ENCODE measurements at regions not wholly inside any gene's neighbourhood (a gene's known extent, or its start where the extent isn't known, plus 50 kb on each side); places are given as distances from the start of the nearest gene placed in this dataset.
"Not testable (repeated sequence)": the region's sequence is repeated elsewhere in the genome, so short reads cannot be mapped to it uniquely, and the experiment has no call there.

GRCh38 chr9:29511680-29512079 is 1938.4 kb upstream of the C9orf72 start:
- no peak for DNase-seq

DNA sequence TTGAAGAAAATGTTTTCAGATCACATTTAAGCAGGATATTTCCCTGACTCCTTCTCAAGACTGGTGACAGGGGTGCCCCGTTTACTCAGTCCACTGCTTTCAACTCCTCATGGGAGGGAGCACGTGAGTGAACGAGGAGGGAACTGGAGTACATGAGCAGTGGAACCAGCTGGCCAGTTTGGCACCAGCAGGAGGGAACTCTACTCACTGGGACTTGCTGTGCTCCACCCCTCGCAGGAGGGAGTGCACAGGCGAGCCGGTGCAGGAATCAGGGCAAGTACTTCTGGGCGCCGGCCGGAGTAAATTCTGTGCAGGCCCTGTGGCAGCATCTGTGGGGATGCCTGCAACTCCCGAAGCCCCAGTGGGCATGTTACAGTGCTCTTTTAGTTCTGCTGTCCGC is 1941.1 kb upstream of the C9orf72 start:
- no peak for DNase-seq

- DNase-seq = no peak
Observed at GRCh38 chr9:29514862-29515261, 1941.6 kb upstream of the C9orf72 start.

DNA sequence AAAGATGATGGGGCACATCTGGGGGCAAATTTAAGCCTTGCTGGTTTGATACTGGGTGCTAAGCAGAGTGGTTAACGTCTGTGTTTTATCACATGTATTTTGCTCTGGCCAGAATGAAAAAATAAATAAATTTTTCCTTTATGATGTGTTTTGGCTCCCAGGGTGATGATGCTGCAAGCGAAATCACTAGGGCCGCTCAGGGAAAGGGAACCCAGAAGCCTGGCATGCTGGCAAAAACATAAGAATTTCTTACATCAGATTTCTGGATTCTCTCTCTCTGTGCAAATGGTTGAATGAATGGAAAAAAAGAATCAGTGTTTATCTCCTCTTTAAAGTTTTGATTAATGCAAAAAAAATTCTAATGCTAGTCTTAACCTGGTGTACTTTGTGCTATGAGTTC is 1975.2 kb upstream of the C9orf72 start:
- no peak for DNase-seq

DNA sequence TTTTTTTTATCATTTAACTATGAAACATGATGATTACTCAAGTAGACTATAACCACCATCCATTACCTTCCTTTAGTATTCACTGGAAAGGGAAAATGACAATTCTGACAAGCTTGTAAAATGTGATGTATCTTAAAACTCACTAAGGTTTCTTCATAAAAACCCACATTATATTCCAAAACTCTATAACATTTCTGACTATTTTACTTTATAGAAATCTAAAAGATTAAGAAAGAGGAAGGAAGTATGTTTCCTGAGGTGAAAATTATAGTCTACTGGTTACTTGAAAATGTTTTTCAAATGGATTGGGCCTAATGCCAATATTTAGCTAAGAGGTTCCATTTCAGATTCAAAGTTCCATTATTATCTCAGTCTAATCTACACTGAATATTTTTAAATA is 1982.2 kb upstream of the C9orf72 start:
- DNase-seq = no peak

- DNase-seq = no peak
Observed at GRCh38 chr9:29556317-29556716, 1983.0 kb upstream of the C9orf72 start.

- DNase-seq = no peak
Observed at GRCh38 chr9:29556746-29557145, 1983.5 kb upstream of the C9orf72 start.

- no peak for DNase-seq
Observed at GRCh38 chr9:29564564-29564963, 1991.3 kb upstream of the C9orf72 start.

DNA sequence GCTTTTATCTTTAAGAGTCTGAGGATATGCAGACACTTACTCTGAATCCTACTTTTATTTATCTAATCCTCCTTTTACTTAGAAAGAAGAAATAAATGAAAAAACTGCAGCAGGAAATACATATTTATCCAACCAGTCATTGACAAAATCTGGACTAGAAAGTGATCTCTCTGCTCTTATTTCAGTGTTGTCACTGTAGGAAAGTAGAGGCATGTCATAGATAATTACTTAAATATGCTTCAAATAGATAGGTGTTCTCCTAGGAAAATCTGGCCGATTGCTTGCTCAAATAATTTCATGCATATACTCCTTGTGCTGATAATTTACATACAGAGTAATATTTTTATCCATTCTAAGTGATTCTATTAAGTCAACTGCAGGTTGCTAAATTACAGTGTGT is 2001.9 kb upstream of the C9orf72 start:
- no peak for DNase-seq

DNA sequence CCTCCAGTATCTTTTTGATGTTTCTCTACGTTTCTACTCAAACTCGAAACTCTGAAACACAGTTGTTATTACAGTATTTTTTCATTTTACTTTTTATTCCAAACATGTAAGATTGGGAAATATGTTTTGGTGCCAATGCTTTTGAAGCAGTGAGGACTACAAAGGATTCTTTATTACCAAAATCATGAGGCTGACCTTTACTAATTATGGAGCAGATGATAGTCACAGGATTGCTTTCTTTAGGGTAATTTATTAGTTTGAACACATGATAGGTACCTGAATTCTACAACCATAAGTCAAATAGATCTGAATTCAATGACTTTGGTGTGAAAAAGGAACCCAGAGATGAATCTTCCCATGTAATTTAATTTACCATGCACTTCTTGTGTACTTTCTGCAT is 2015.1 kb upstream of the C9orf72 start:
- no peak for DNase-seq

DNA sequence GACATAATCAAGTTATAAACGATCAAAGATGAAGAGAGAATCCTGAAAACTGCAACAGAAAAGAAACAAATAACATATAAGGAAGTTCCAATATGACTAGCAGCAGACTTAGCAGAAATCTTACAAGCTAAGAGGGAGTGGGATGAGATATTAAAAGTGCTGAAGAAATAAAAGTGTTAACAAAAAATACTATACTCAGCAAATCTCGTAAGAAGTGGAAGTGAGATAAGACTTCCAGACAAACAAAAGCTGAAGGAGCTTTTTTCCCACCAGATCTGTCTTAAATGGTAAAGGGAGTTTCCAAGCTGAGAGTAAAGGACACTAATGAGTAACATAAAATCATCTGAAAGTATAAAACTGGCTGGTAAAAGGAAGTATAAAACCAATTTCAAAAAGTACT is 2036.0 kb upstream of the C9orf72 start:
- DNase-seq = no peak

DNA sequence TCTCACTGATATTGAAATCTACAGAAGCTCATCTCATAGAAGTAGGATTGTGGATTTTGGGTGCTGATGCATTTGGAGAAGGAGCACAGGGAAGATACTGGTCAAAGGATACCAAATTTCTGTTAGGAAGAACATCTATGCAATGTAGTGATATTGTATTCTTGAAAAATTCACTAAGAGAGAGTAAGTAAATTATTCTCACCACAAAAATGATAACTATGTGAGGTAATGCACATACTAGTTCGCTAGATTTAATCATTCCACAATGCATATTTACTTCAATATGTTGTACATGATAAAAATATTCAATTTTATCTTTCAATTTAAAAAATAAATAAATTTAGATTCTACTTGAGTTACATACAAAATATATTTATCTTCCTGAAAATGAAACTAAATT is 2040.5 kb upstream of the C9orf72 start:
- no peak for DNase-seq

DNA sequence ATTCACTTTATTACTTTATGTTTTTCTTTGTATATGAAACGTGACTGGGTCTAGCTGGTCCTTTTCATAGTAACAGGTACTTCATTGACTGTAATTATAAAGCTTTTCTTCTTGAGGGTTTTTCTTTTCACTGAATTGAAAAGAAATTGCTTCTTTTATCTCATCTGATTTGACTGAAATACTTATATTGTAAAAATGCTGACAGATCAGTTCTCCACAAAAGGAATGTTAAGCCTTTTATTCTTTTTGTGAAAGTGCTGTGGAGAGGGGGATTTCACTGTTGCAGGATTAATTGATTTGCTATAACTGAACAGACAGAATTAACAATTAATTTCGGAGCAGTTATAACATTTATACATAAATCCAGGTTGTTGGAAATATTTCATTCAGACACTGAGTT is 2043.6 kb upstream of the C9orf72 start:
- no peak for DNase-seq

- DNase-seq = no peak
Observed at GRCh38 chr9:29625292-29625731, 2052.0 kb upstream of the C9orf72 start.

DNA sequence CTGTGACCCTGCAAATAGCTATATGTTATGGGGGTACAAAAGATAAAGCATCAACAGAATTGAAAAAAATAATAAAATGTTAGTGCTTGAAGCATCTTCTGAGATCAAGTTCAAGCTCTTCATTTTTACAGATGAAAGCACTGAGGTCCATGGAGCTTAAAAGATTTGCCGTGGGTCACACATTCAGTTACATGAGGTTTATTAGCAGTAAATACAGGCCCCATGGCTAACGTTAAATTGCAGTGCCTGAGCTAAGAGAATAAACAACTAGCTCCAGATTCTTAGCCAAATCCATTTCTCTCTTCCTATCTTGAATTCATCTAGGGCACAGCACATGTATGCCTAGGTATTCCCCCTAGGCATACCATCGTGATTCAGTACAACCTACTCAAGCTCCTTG is 2052.7 kb upstream of the C9orf72 start:
- DNase-seq = no peak

- DNase-seq = not testable (repeated sequence)
Observed at GRCh38 chr9:29628856-29629255, 2055.6 kb upstream of the C9orf72 start.

DNA sequence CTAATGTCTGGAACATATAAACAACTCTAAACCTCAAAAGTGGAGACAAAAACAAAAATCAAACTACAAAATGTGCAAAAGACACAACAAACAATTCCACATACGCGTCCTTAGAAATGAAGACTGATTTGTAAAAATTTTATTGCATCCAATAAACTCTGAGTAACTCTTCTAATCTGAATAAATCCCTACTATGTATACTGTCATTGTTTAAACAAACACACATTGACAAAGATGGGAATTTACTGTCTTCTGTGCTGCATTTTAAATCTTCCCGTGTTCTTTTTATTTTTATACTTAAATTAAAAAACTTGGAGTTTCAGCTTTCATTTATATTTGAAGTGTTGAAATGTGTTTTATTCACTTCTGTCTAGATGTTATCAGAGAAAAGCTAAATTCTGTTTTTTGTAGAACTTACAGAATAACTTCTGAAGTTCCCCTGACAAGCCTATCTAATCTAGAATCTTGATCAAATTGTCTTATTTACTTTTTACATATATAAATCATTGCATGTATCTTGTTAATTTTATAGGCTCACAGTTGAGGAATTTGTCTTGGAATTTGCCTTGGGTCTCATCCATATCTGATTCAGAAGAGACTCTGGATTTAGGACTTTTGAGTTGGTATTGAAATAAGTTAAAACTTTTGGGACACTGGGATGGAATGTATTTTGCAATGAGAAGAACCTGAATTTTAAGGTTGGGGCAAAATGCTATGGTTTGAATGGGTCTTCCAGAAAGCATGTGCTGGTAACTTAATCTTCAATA is 2064.4 kb upstream of the C9orf72 start:
- DNase-seq = no peak

DNA sequence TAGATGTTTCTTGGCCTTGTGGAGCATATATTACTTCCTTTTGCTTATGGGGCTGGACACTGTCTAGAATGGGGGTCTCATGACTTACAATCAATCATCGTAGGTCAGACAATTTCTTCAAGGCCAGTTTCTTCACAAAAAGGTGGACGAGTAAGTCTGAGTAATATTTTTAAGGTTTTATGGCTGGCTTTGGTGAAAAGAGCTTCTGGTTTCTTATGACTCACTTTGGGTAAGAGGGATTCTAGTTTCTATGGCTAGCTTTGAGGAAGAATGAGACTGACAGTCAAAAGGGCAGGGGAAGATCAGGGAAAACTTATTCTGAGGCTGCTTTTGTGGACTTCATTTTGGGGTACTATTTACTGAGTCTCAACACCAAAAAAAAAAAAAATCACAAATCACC is 2067.2 kb upstream of the C9orf72 start:
- DNase-seq = no peak

DNA sequence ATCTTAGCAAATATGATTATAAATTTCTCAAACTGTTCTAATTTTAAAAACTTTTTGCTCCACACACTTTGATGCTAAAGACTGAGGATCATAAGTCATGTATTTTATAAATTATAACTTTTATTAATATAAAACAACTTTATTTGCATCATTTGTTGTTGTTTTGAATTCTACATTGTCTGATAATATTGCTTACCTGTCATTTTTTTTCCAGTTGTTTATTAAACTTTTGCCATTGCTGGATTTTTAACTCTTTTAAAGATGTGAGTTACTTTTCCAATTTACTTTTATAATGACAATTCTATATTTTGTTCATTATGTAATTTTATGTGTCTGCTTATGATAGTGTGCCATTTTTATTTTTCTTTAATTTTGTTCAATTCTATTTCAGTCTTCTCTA is 2071.2 kb upstream of the C9orf72 start:
- DNase-seq = no peak

- no peak for DNase-seq
Observed at GRCh38 chr9:29647451-29647850, 2074.2 kb upstream of the C9orf72 start.

DNA sequence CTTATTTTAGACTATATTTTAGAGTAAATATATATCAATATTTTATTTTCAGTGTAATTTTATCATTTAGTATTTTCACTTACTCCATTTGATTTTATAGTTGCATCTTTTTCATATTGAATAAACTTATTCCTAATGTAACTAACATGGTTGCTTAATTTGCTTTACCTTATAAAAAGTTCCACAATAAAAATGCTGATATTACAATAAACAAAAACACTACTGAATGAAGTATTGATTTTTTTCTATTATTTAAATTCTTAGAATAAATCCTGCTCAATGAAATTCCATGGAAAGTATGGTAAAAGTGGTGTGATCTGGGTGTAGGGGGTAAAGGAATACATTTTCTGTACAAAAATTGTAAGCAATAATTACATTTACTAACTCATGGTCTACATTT is 2074.9 kb upstream of the C9orf72 start:
- DNase-seq = no peak

GRCh38 chr9:29648601-29649000 is 2075.3 kb upstream of the C9orf72 start:
- no peak for DNase-seq

DNA sequence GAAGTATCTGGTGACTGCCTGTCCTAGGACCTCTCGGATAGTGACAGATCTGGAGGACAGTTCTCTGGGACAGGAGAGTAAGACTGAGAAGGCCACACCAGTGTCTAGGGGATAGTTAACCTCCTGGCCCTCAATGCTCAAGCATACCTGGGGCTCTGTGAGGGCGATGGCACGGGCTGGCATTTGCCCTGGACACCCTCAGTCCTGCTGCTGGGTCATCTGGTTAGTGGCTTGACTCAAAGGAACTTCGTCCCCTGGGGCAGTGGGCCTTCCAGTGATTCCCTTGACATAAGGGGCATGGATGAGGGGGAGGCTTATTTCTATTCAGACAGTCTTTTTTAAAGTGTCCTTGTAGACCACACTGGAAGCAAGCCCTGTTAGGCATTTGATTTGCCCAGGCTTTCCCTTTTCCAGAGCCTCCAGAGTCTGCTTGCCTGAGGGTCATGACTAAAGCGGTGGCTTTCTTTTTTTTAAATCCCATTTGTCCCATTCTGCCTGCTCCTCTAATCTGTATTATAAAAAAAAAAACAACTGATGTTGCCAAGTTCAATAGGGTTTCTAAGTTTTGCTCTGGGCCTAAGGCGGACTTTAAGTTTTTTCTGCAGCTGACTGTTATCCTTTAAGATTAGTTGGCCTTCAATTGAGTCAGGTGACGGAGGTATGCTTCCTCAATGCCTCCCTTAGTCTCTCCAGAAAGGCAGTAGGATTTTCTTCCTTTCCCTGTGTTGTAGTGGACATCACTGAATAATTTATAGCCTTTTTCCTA is 2083.5 kb upstream of the C9orf72 start:
- no peak for DNase-seq

- DNase-seq = no peak
Observed at GRCh38 chr9:29657821-29658220, 2084.5 kb upstream of the C9orf72 start.

- no peak for DNase-seq
Observed at GRCh38 chr9:29659014-29659413, 2085.7 kb upstream of the C9orf72 start.

Data from amniotic stem cell (primary cell).